ENCODE measurements at regions not wholly inside any gene's neighbourhood (a gene's known extent, or its start where the extent isn't known, plus 50 kb on each side); places are given as distances from the start of the nearest gene placed in this dataset.
A peak's percentile ranks its signal among the peaks of the same experiment; 100 is the strongest.

- no peak for TF ChIP-seq ZNF462 (CRISPR knock-in tag; IDR thresholded peaks at IDR 0.05)
- no peak for TF ChIP-seq CTCF (conservative IDR thresholded peaks at IDR 0.05; ENCODE audit: low read depth in 2 of 2)
- no peak for TF ChIP-seq EZH2 (IDR thresholded peaks at IDR 0.05; ENCODE audit: low read depth, unreplicated experiment)
Measured at GRCh38 chr9:73845539-73845938, 651.6 kb upstream of the RORB start (continued).

GRCh38 chr9:73845954-73846690 is 651.0 kb upstream of the RORB start:
- DNase-seq (ENCODE audit: low spot score) (peak; percentile 81), ATAC-seq (peak; percentile 87)
- Mint-ChIP-seq H3K27me3 (ENCODE audit: insufficient read depth, low read depth, poor library complexity) (no peaks in the 10 kb centered on the region), H3K4me1 (peaks cover 50% of the 10 kb centered on the region), H3K9me3 (peaks cover 6% of the 10 kb centered on the region; the same call in 2 of the 3 replicates), H3K4me3 (peak overlapping the region; percentile 34), H3K27ac (peak overlapping the region; percentile 94), H3K36me3 (ENCODE audit: low read depth) (peaks cover 18% of the 10 kb centered on the region; the same call in 2 of the 3 replicates)
- Histone ChIP-seq H3K9me2 (ENCODE audit: insufficient read depth) (no peaks in the 10 kb centered on the region), H3F3A (replicated peaks; ENCODE audit: low read depth) (no peaks in the 10 kb centered on the region; the same call in 1 of the 2 replicates), H3K4me2 (peak overlapping the region; percentile 23), H3K4me3 (peak overlapping the region; percentile 6; the same call in 1 of the 2 replicates), H3K27ac (ENCODE audit: low read depth) (peak overlapping the region; percentile 97), H3K79me2 (replicated peaks; ENCODE audit: insufficient read depth) (no peaks in the 10 kb centered on the region), H4K20me1 (replicated peaks; ENCODE audit: insufficient read depth) (no peaks in the 10 kb centered on the region), H3K4me1 (ENCODE audit: insufficient read depth) (peaks cover 30% of the 10 kb centered on the region), H3K36me3 (ENCODE audit: insufficient read depth) (no peaks in the 10 kb centered on the region), H3K27me3 (ENCODE audit: insufficient read depth) (no peaks in the 10 kb centered on the region), H2AFZ (no peak overlapping the region)
- TF ChIP-seq NANOG (IDR thresholded peaks at IDR 0.05; ENCODE audit: borderline replicate concordance) (peak; percentile 83; the same call in 1 of the 2 replicates), CREB1 (CRISPR knock-in tag; IDR thresholded peaks at IDR 0.05; ENCODE audit: low read depth) (no peak), JUNB (IDR thresholded peaks at IDR 0.05; ENCODE audit: unreplicated experiment) (no peak), STAT1 (IDR thresholded peaks at IDR 0.05; ENCODE audit: unreplicated experiment) (no peak), POLR2AphosphoS5 (IDR thresholded peaks at IDR 0.05; ENCODE audit: low read depth) (no peak)
